ENCODE measurements at regions not wholly inside any gene's neighbourhood (a gene's known extent, or its start where the extent isn't known, plus 50 kb on each side); places are given as distances from the start of the nearest gene placed in this dataset.

DNA sequence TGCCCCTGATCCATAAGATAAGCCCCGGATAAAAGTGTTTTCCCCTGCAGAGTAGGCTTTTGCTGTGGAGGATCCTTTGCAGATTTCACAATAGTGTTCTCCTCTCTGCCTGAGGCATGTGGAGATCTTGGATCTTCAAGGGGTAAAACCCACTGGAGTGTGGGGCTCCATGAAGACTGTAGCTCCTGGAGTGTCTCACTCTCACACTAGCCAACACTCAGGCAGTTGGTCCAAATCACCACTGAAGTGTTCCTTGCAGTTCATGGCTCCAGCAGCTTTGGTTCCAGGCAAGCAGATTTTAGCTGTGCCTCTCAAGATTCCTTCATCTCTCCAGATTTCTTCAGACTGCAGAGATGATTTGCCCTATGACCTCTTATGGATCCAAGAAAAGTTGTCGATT lies 665.3 kb downstream of the TNS3 start:
- no peak for TF ChIP-seq TARDBP (IDR thresholded peaks at IDR 0.05)
- TF ChIP-seq FOXM1 (IDR thresholded peaks at IDR 0.05; ENCODE audit: borderline replicate concordance), result no peak

All from HEK293T (cell line).